Naive thymus-derived CD8-positive, alpha-beta T cell (primary cell): ENCODE measurements at regions not wholly inside any gene's neighbourhood (a gene's known extent, or its start where the extent isn't known, plus 50 kb on each side); places are given as distances from the start of the nearest gene placed in this dataset.

ENCODE experiments used
- ATAC-seq, 2 donors: fragments of 150-1000 bp; cut with Tn5 transposase in 1 of 2; sonication (Bioruptor Pico), chemical (Tn5 transposase) in 1 of 2; 1 replicate in 1 of 2; 2 replicates in 1 of 2; pipeline ENCODE4 v1.10.0; 2021; ENCODE audit warnings: mild to moderate bottlenecking in 2 of 2, moderate library complexity in 2 of 2
- POLR2A ChIA-PET: fragments of 350-600 bp; sonication (Branson Sonifier 250); formaldehyde crosslinking; loops from one replicate; lab custom pipeline; 2021; ENCODE audit warnings: antibody characterized with exemption; lab: Charles Lee
- DNase-seq, 10 donors: peaks; one replicate each; pipeline versions ENCODE4 v3.0.0 to v3.0.0-alpha.2; 2020 to 2022
- H3K27ac Mint-ChIP-seq, 10 donors: one replicate each; pipeline ENCODE4 v1.8.0; 2020 to 2022; ENCODE audit warnings: mild to moderate bottlenecking in 10 of 10, mixed read lengths in 10 of 10, moderate library complexity in 4 of 10, inconsistent platforms in 1 of 10
- H3K27me3 Mint-ChIP-seq, 5 donors: one replicate each; pipeline ENCODE4 v1.8.0; 2021 to 2022; ENCODE audit warnings: mixed read lengths in 5 of 5
- H3K36me3 Mint-ChIP-seq, 3 donors: one replicate each; pipeline ENCODE4 v1.8.0; 2020 to 2022; ENCODE audit warnings: mixed read lengths in 3 of 3, mild to moderate bottlenecking in 2 of 3, inconsistent platforms in 1 of 3
- H3K4me1 Mint-ChIP-seq, 4 donors: one replicate each; pipeline ENCODE4 v1.8.0; 2021 to 2022; ENCODE audit warnings: mixed read lengths in 4 of 4
- H3K4me3 Mint-ChIP-seq, 10 donors: one replicate each; pipeline ENCODE4 v1.8.0; 2020 to 2022; ENCODE audit warnings: mild to moderate bottlenecking in 10 of 10, mixed read lengths in 10 of 10, moderate library complexity in 6 of 10, inconsistent platforms in 1 of 10
- H3K9me3 Mint-ChIP-seq, 9 donors: one replicate each; pipeline ENCODE4 v1.8.0; 2020 to 2022; ENCODE audit warnings: mixed read lengths in 9 of 9, mild to moderate bottlenecking in 3 of 9, inconsistent platforms in 1 of 9, moderate library complexity in 1 of 9

GRCh38 chr3:28924744-28925360 is 356.0 kb upstream of the RBMS3 start:
- no peak for ATAC-seq
- Mint-ChIP-seq H3K9me3 (no peaks in the 10 kb centered on the region), H3K36me3 (no peaks in the 10 kb centered on the region), H3K4me3 (no peak overlapping the region), H3K27ac (no peak overlapping the region), H3K27me3 (no peaks in the 10 kb centered on the region), H3K4me1 (no peaks in the 10 kb centered on the region)
- POLR2A ChIA-PET, result no interaction called here
- DNase-seq, result no peak

- no peak overlapping the region for H3K4me3 Mint-ChIP-seq
- H3K36me3 Mint-ChIP-seq, result no peaks in the 10 kb centered on the region
- POLR2A ChIA-PET, result no interaction called here
- no peak for ATAC-seq
- H3K4me1 Mint-ChIP-seq, result no peaks in the 10 kb centered on the region
- H3K27me3 Mint-ChIP-seq, result peaks cover 0 to 7% (median 1%) of the 10 kb centered on the region in 5 donors
- no peaks in the 10 kb centered on the region for H3K9me3 Mint-ChIP-seq
- no peak overlapping the region for H3K27ac Mint-ChIP-seq
- no peak for DNase-seq
Observed at GRCh38 chr3:28933337-28933736, 347.5 kb upstream of the RBMS3 start.

- POLR2A ChIA-PET, result no interaction called here
Observed at GRCh38 chr3:28934126-28934813, 346.6 kb upstream of the RBMS3 start.

GRCh38 chr3:28935146-28935545 is 345.7 kb upstream of the RBMS3 start:
- POLR2A ChIA-PET, result no interaction called here
- H3K27me3 Mint-ChIP-seq, result peaks cover 0 to 7% (median 1%) of the 10 kb centered on the region in 5 donors
- no peak for ATAC-seq

More at GRCh38 chr3:28934126-28934813, 346.6 kb upstream of the RBMS3 start:
- H3K4me3 Mint-ChIP-seq, result no peak overlapping the region
- DNase-seq (no peak), ATAC-seq (no peak)
- H3K36me3 Mint-ChIP-seq, result no peaks in the 10 kb centered on the region
- peaks cover 0 to 7% (median 1%) of the 10 kb centered on the region in 5 donors for H3K27me3 Mint-ChIP-seq
- no peak overlapping the region for H3K27ac Mint-ChIP-seq
- peaks cover 0 to 2% (median 0%) of the 10 kb centered on the region in 9 donors for H3K9me3 Mint-ChIP-seq
- no peaks in the 10 kb centered on the region for H3K4me1 Mint-ChIP-seq

GRCh38 chr3:28936154-28936553 is 344.7 kb upstream of the RBMS3 start:
- Mint-ChIP-seq H3K4me1 (peaks cover 0 to 5% (median 0%) of the 10 kb centered on the region in 4 donors), H3K4me3 (no peak overlapping the region)
- DNase-seq, result no peak

More at GRCh38 chr3:28935146-28935545, 345.7 kb upstream of the RBMS3 start:
- no peak overlapping the region for H3K4me3 Mint-ChIP-seq
- H3K9me3 Mint-ChIP-seq, result peaks cover 0 to 2% (median 0%) of the 10 kb centered on the region in 9 donors
- H3K27ac Mint-ChIP-seq, result no peak overlapping the region
- no peaks in the 10 kb centered on the region for H3K36me3 Mint-ChIP-seq
- no peak for DNase-seq
- no peaks in the 10 kb centered on the region for H3K4me1 Mint-ChIP-seq

GRCh38 chr3:28940530-28940929 is 340.3 kb upstream of the RBMS3 start:
- POLR2A ChIA-PET, result no interaction called here
- ATAC-seq (no peak), DNase-seq (no peak)
- peaks cover 0 to 1% (median 0%) of the 10 kb centered on the region in 5 donors for H3K27me3 Mint-ChIP-seq
- peaks cover 0 to 5% (median 0%) of the 10 kb centered on the region in 4 donors for H3K4me1 Mint-ChIP-seq
- H3K4me3 Mint-ChIP-seq, result no peak overlapping the region
- no peak overlapping the region for H3K27ac Mint-ChIP-seq
- peaks cover 0 to 3% (median 0%) of the 10 kb centered on the region in 9 donors for H3K9me3 Mint-ChIP-seq
- H3K36me3 Mint-ChIP-seq, result no peaks in the 10 kb centered on the region

More at GRCh38 chr3:28936154-28936553, 344.7 kb upstream of the RBMS3 start:
- peaks cover 0 to 3% (median 0%) of the 10 kb centered on the region in 9 donors for H3K9me3 Mint-ChIP-seq
- POLR2A ChIA-PET, result no interaction called here
- H3K27ac Mint-ChIP-seq, result no peak overlapping the region
- H3K27me3 Mint-ChIP-seq, result peaks cover 0 to 7% (median 1%) of the 10 kb centered on the region in 5 donors
- no peak for ATAC-seq
- no peaks in the 10 kb centered on the region for H3K36me3 Mint-ChIP-seq

- peaks cover 0 to 5% (median 0%) of the 10 kb centered on the region in 4 donors for H3K4me1 Mint-ChIP-seq
- DNase-seq, result no peak
- POLR2A ChIA-PET, result no interaction called here
- ATAC-seq, result no peak
- H3K36me3 Mint-ChIP-seq, result no peaks in the 10 kb centered on the region
- no peak overlapping the region for H3K27ac Mint-ChIP-seq
- no peak overlapping the region for H3K4me3 Mint-ChIP-seq
- peaks cover 0 to 1% (median 0%) of the 10 kb centered on the region in 5 donors for H3K27me3 Mint-ChIP-seq
- H3K9me3 Mint-ChIP-seq, result peaks cover 0 to 3% (median 0%) of the 10 kb centered on the region in 9 donors
Observed at GRCh38 chr3:28940994-28941393, 339.9 kb upstream of the RBMS3 start.

GRCh38 chr3:28947061-28947460 is 333.8 kb upstream of the RBMS3 start:
- no peaks in the 10 kb centered on the region for H3K4me1 Mint-ChIP-seq
- H3K36me3 Mint-ChIP-seq, result no peaks in the 10 kb centered on the region
- no peaks in the 10 kb centered on the region for H3K27me3 Mint-ChIP-seq
- POLR2A ChIA-PET, result no interaction called here
- no peak overlapping the region for H3K4me3 Mint-ChIP-seq
- peaks cover 0 to 4% (median 0%) of the 10 kb centered on the region in 9 donors for H3K9me3 Mint-ChIP-seq
- no peak overlapping the region for H3K27ac Mint-ChIP-seq
- DNase-seq (no peak), ATAC-seq (no peak)

GRCh38 chr3:28947751-28948150 is 333.1 kb upstream of the RBMS3 start:
- no peak for DNase-seq
- POLR2A ChIA-PET, result no interaction called here
- Mint-ChIP-seq H3K36me3 (no peaks in the 10 kb centered on the region), H3K27ac (no peak overlapping the region), H3K4me1 (no peaks in the 10 kb centered on the region), H3K9me3 (peaks cover 0 to 4% (median 0%) of the 10 kb centered on the region in 9 donors), H3K27me3 (no peaks in the 10 kb centered on the region), H3K4me3 (no peak overlapping the region)
- ATAC-seq, result no peak

- Mint-ChIP-seq H3K9me3 (peaks cover 0 to 4% (median 0%) of the 10 kb centered on the region in 9 donors), H3K4me3 (no peak overlapping the region), H3K27me3 (no peaks in the 10 kb centered on the region), H3K27ac (no peak overlapping the region), H3K4me1 (no peaks in the 10 kb centered on the region), H3K36me3 (no peaks in the 10 kb centered on the region)
- DNase-seq, result no peak
- POLR2A ChIA-PET, result no interaction called here
- ATAC-seq, result no peak
Observed at GRCh38 chr3:28948685-28949084, 332.2 kb upstream of the RBMS3 start.

- Mint-ChIP-seq H3K36me3 (no peaks in the 10 kb centered on the region), H3K4me1 (no peaks in the 10 kb centered on the region), H3K27me3 (no peaks in the 10 kb centered on the region), H3K27ac (no peak overlapping the region), H3K4me3 (no peak overlapping the region), H3K9me3 (peaks cover 0 to 4% (median 0%) of the 10 kb centered on the region in 9 donors)
- ATAC-seq (no peak), DNase-seq (no peak)
- POLR2A ChIA-PET, result no interaction called here
Observed at GRCh38 chr3:28949580-28949979, 331.3 kb upstream of the RBMS3 start.

- Mint-ChIP-seq H3K27me3 (no peaks in the 10 kb centered on the region), H3K27ac (no peak overlapping the region), H3K9me3 (peaks cover 0 to 4% (median 0%) of the 10 kb centered on the region in 9 donors), H3K4me1 (no peaks in the 10 kb centered on the region), H3K4me3 (no peak overlapping the region), H3K36me3 (no peaks in the 10 kb centered on the region)
- DNase-seq (no peak), ATAC-seq (no peak)
- POLR2A ChIA-PET, result no interaction called here
Observed at GRCh38 chr3:28950614-28951013, 330.3 kb upstream of the RBMS3 start.

- Mint-ChIP-seq H3K27ac (no peak overlapping the region), H3K36me3 (no peaks in the 10 kb centered on the region), H3K4me3 (no peak overlapping the region), H3K27me3 (no peaks in the 10 kb centered on the region), H3K9me3 (peaks cover 0 to 4% (median 0%) of the 10 kb centered on the region in 9 donors), H3K4me1 (no peaks in the 10 kb centered on the region)
- ATAC-seq (no peak), DNase-seq (no peak)
- POLR2A ChIA-PET, result no interaction called here
Observed at GRCh38 chr3:28951772-28952556, 328.9 kb upstream of the RBMS3 start.
